HG03097 (cell line): ENCODE measurements at regions not wholly inside any gene's neighbourhood (a gene's known extent, or its start where the extent isn't known, plus 50 kb on each side); places are given as distances from the start of the nearest gene placed in this dataset.
"Not testable (repeated sequence)": the region's sequence is repeated elsewhere in the genome, so short reads cannot be mapped to it uniquely, and the experiment has no call there.

Experiments
- ATAC-seq: cut with Tn5 transposase; IDR thresholded peaks from one replicate; pipeline ENCODE4 v1.9.1; 2021; ENCODE audit not compliant: unreplicated experiment, low FRiP score

- ATAC-seq: not testable (repeated sequence)
Observed at GRCh38 chr15:22665059-22665702, 121.3 kb upstream of the NIPA1 start.

GRCh38 chr15:22665711-22666110, 120.7 kb upstream of the NIPA1 start:
- ATAC-seq: not testable (repeated sequence)

GRCh38 chr15:22684786-22685185, 101.7 kb upstream of the NIPA1 start:
- not testable (repeated sequence) for ATAC-seq

GRCh38 chr15:22699881-22700280, 86.6 kb upstream of the NIPA1 start:
- ATAC-seq: not testable (repeated sequence)

- not testable (repeated sequence) for ATAC-seq
Observed at GRCh38 chr15:22710831-22711341, 75.6 kb upstream of the NIPA1 start.

- ATAC-seq: not testable (repeated sequence)
Observed at GRCh38 chr15:22713933-22714332, 72.5 kb upstream of the NIPA1 start.

GRCh38 chr15:22714358-22715132, 71.9 kb upstream of the NIPA1 start:
- not testable (repeated sequence) for ATAC-seq

- not testable (repeated sequence) for ATAC-seq
Observed at GRCh38 chr15:22715133-22715845, 71.2 kb upstream of the NIPA1 start.

GRCh38 chr15:22719980-22720379, 66.5 kb upstream of the NIPA1 start:
- not testable (repeated sequence) for ATAC-seq

- ATAC-seq: not testable (repeated sequence)
Observed at GRCh38 chr15:22726104-22726503, 60.3 kb upstream of the NIPA1 start.

- ATAC-seq: not testable (repeated sequence)
Observed at GRCh38 chr15:22735067-22735466, 51.4 kb upstream of the NIPA1 start.

GRCh38 chr15:22735781-22736180, 50.7 kb upstream of the NIPA1 start:
- ATAC-seq: no peak

- not testable (repeated sequence) for ATAC-seq
Observed at GRCh38 chr15:22736200-22736599, 50.2 kb upstream of the NIPA1 start.
